ENCODE measurements at regions not wholly inside any gene's neighbourhood (a gene's known extent, or its start where the extent isn't known, plus 50 kb on each side); places are given as distances from the start of the nearest gene placed in this dataset.

DNA sequence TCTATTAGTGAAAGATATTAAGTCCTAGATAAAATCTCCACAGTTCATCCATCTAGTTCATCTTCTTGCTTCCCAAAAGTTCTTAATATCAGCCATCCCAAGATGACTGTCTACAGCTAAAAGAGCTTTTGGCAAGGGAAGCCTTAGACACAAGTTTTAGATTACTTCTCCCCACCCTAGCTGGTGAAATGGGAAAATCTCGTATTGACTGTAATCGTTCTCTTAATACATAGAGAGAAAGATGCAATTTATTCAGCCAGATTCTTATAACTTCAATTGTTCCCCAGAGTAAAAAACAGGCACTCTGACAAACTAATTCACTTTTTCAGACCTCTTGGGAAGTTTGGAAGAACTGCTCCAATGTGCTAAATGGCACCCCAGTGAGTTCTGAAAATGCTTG, 1439.6 kb upstream of the C9orf72 start:
- WGBS, 2 donors, result 88 to 93% methylated on average over 2 of the region's 2 CpGs
- TF ChIP-seq, protein P1, sequence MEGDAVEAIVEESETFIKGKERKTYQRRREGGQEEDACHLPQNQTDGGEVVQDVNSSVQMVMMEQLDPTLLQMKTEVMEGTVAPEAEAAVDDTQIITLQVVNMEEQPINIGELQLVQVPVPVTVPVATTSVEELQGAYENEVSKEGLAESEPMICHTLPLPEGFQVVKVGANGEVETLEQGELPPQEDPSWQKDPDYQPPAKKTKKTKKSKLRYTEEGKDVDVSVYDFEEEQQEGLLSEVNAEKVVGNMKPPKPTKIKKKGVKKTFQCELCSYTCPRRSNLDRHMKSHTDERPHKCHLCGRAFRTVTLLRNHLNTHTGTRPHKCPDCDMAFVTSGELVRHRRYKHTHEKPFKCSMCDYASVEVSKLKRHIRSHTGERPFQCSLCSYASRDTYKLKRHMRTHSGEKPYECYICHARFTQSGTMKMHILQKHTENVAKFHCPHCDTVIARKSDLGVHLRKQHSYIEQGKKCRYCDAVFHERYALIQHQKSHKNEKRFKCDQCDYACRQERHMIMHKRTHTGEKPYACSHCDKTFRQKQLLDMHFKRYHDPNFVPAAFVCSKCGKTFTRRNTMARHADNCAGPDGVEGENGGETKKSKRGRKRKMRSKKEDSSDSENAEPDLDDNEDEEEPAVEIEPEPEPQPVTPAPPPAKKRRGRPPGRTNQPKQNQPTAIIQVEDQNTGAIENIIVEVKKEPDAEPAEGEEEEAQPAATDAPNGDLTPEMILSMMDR (IDR thresholded peaks at IDR 0.05), result no peak
- no peak for TF ChIP-seq POLR2A (IDR thresholded peaks at IDR 0.05)
- Histone ChIP-seq H3K27me3 (no peaks in the 10 kb centered on the region), H3K27ac (no peak overlapping the region), H3K4me3 (no peak overlapping the region), H3K4me1 (no peaks in the 10 kb centered on the region), H3K36me3 (ENCODE audit: low read depth, missing control alignments) (no peaks in the 10 kb centered on the region), H3K9me3 (no peaks in the 10 kb centered on the region)
- intact Hi-C loops (cut with DNase I; ENCODE audit: low total_unique reads), result no loop called here
- no peak for DNase-seq

DNA sequence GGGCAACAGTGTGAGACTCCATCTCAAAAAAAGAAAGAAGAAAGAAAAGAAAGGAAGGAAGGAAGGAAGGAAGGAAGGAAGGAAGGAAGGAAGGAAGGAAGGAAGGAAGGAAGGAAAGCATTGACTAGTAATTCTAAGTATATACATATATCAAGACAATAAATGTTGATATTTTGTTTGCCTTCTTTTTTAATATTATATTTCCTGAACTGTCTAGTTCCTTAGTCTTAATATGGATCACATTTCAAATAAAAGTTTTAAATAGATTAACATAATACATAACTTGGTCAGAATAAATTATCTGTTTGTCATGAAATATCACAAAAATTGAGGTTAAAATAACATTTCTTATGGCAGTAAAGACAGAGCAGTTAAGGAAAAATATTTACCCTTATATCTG, 1448.4 kb upstream of the C9orf72 start:
- H3K4me3 ChIP-seq, result no peak overlapping the region
- H3K36me3 ChIP-seq (ENCODE audit: low read depth, missing control alignments), result no peaks in the 10 kb centered on the region
- no peaks in the 10 kb centered on the region for H3K4me1 ChIP-seq
- H3K27me3 ChIP-seq, result no peaks in the 10 kb centered on the region
- no peak overlapping the region for H3K27ac ChIP-seq
- intact Hi-C loops (cut with DNase I; ENCODE audit: low total_unique reads), result no loop called here
- no peaks in the 10 kb centered on the region for H3K9me3 ChIP-seq
- no peak for TF ChIP-seq POLR2A (IDR thresholded peaks at IDR 0.05)
- TF ChIP-seq, protein P1 (IDR thresholded peaks at IDR 0.05), result no peak
- no peak for DNase-seq

DNA sequence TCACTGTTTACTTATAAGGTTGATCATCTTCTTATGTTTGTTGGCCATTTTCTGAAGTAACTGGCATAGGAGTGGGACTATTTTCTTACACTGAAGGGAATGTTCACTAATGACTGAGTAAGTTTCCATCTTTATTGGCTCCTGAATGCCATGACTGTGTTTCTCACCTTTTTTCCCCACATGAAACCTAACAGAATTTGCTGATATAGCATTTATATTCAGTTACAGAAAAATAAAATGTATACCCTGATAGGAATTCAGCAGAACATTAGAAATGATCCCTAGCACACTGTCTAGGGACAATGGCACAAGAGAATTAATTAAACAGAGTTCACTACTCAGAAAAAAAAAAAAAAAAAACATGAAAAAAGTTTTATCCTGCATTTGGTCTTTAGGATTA, 1465.1 kb upstream of the C9orf72 start:
- Histone ChIP-seq H3K4me3 (no peak overlapping the region), H3K4me1 (no peaks in the 10 kb centered on the region), H3K36me3 (ENCODE audit: low read depth, missing control alignments) (no peaks in the 10 kb centered on the region), H3K27ac (no peak overlapping the region), H3K9me3 (no peaks in the 10 kb centered on the region), H3K27me3 (no peaks in the 10 kb centered on the region)
- intact Hi-C loops (cut with DNase I; ENCODE audit: low total_unique reads), result no loop called here
- no peak for DNase-seq
- TF ChIP-seq, protein P1 (IDR thresholded peaks at IDR 0.05), result no peak
- no peak for TF ChIP-seq POLR2A (IDR thresholded peaks at IDR 0.05)

DNA sequence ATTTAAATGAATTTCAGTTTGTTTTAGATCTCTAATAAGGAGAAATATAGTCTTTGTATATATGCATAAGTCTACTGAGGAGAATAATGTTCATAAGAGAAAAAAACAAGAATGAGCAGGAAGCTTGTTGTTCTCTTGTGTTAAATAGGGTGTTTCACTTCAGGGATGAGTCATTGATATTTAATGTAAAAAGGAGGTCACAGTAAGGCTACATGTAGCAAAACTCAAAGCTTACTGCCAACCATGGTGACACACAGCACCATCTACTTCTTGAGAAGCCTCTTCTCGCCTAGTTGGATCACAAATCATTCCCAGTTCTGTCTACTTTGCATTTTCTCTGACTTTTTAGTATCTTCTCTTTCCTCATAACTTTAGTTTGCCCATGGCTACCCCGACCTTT, 1466.0 kb upstream of the C9orf72 start:
- DNase-seq, result no peak

DNA sequence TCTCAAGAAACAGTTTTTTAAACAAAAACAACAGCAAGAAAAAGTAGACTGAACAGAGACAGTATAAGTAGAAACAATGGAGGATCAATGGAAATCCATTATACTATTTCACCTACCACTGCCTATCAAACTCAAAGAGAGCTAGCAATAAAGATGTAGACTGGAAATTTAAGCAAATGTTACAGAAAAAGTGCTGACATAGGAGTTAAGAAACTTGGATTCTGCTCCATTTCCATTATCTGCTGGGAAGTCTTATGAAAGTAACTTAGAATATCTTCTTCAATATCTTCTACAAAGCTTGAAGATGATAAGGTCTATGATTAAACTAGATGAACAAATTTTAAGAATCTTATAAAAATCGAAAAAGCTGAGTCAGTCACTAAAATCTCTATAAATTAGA, 1469.8 kb upstream of the C9orf72 start:
- Histone ChIP-seq H3K27ac (no peak overlapping the region), H3K4me3 (no peak overlapping the region), H3K27me3 (no peaks in the 10 kb centered on the region), H3K9me3 (no peaks in the 10 kb centered on the region), H3K36me3 (ENCODE audit: low read depth, missing control alignments) (no peaks in the 10 kb centered on the region), H3K4me1 (no peaks in the 10 kb centered on the region)
- no peak for DNase-seq
- TF ChIP-seq, protein P1 (IDR thresholded peaks at IDR 0.05), result no peak
- TF ChIP-seq POLR2A (IDR thresholded peaks at IDR 0.05), result no peak
- intact Hi-C loops (cut with DNase I; ENCODE audit: low total_unique reads), result no loop called here
- 69 to 80% methylated on average over 1 of the region's 1 CpG for WGBS, 2 donors

More for the DNA sequence above, 1466.0 kb upstream of the C9orf72 start:
- 77 to 78% methylated on average over 2 of the region's 2 CpGs for WGBS, 2 donors
- Histone ChIP-seq H3K4me1 (no peaks in the 10 kb centered on the region), H3K9me3 (no peaks in the 10 kb centered on the region), H3K4me3 (no peak overlapping the region), H3K27me3 (no peaks in the 10 kb centered on the region), H3K36me3 (ENCODE audit: low read depth, missing control alignments) (no peaks in the 10 kb centered on the region), H3K27ac (no peak overlapping the region)
- intact Hi-C loops (cut with DNase I; ENCODE audit: low total_unique reads), result no loop called here
- TF ChIP-seq, protein P1 (IDR thresholded peaks at IDR 0.05), result no peak
- no peak for TF ChIP-seq POLR2A (IDR thresholded peaks at IDR 0.05)

Measured in testis (tissue), 2 donors.